Subcutaneous abdominal adipose tissue (tissue), 5 donors: ENCODE measurements at regions not wholly inside any gene's neighbourhood (a gene's known extent, or its start where the extent isn't known, plus 50 kb on each side); places are given as distances from the start of the nearest gene placed in this dataset.
A peak's percentile ranks its signal among the peaks of the same experiment; 100 is the strongest.

Experiments used
- H3K27ac ChIP-seq: one replicate; pipeline ENCODE4 v1.7.0; 2013; ENCODE audit warnings: low read depth, mild to moderate bottlenecking, inconsistent platforms, low read length, moderate library complexity
- H3K27me3 ChIP-seq, 5 donors: one replicate each; pipeline ENCODE4 v1.7.0; 2013; ENCODE audit warnings: low read length in 5 of 5, inconsistent platforms in 1 of 5; ENCODE audit not compliant: control insufficient read depth in 5 of 5, insufficient read depth in 4 of 5
- H3K36me3 ChIP-seq, 5 donors: one replicate each; pipeline ENCODE4 v1.7.0; 2013; ENCODE audit warnings: low read length in 5 of 5; ENCODE audit not compliant: control insufficient read depth in 5 of 5, insufficient read depth in 5 of 5
- H3K4me1 ChIP-seq, 5 donors: one replicate each; pipeline ENCODE4 v1.7.0; 2013; ENCODE audit warnings: low read length in 5 of 5, mild to moderate bottlenecking in 3 of 5, moderate library complexity in 1 of 5; ENCODE audit not compliant: control insufficient read depth in 5 of 5, insufficient read depth in 5 of 5
- H3K4me3 ChIP-seq, 5 donors: one replicate each; pipeline ENCODE4 v1.7.0; 2013; ENCODE audit warnings: low read length in 5 of 5, low read depth in 1 of 5
- H3K9ac ChIP-seq, 5 donors: one replicate each; pipeline ENCODE4 v1.7.0; 2013; ENCODE audit warnings: low read length in 5 of 5, mild to moderate bottlenecking in 4 of 5, moderate library complexity in 3 of 5
- H3K9me3 ChIP-seq, 5 donors: one replicate each; pipeline ENCODE4 v1.7.0; 2013; ENCODE audit warnings: low read length in 5 of 5; ENCODE audit not compliant: control insufficient read depth in 5 of 5
- donor health status: healthy.
- donor health status: healthy.
- donor health status: healthy.
- donor health status: healthy.
- donor health status: healthy.

- Histone ChIP-seq H3K9ac (no peak overlapping the region), H3K4me1 (peaks cover 0 to 5% (median 0%) of the 10 kb centered on the region in 5 donors), H3K36me3 (no peaks in the 10 kb centered on the region), H3K27ac (no peak overlapping the region), H3K27me3 (peaks cover 0 to 5% (median 0%) of the 10 kb centered on the region in 5 donors), H3K4me3 (no peak overlapping the region), H3K9me3 (peaks cover 5 to 15% (median 8%) of the 10 kb centered on the region in 5 donors)
These were observed 128.8 kb upstream of the FAM9B start for GRCh38 chrX:9162698-9163097.

GRCh38 chrX:9163214-9163709 lies 129.3 kb upstream of the FAM9B start:
- H3K4me3 ChIP-seq = peak overlapping the region in 1 of 5 donors; percentile 16
- no peak overlapping the region for H3K27ac ChIP-seq
- peaks cover 0 to 3% (median 0%) of the 10 kb centered on the region in 5 donors for H3K27me3 ChIP-seq
- H3K9me3 ChIP-seq = peaks cover 5 to 18% (median 8%) of the 10 kb centered on the region in 5 donors
- no peaks in the 10 kb centered on the region for H3K36me3 ChIP-seq
- no peak overlapping the region for H3K9ac ChIP-seq
- peaks cover 0 to 5% (median 0%) of the 10 kb centered on the region in 5 donors for H3K4me1 ChIP-seq

DNA sequence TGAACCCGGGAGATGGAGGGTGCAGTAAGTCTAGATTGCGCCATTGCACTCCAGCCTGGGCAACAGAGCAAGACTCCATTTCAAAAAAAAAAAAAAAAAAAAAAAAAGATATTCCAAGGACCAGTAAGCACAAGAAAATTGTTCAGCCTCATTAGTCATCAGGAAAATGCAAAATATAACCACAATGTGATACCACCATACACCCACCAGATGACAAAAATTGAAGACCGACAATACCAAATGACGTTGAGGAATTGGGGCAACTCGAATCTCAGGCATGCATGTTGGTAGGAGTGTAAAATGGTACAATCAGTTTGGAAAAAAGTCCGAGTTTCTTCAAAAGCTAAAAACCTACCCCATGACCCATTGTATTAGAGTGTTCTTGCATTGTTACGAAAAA lies 130.2 kb upstream of the FAM9B start:
- Histone ChIP-seq H3K9ac (no peak overlapping the region), H3K36me3 (no peaks in the 10 kb centered on the region), H3K4me3 (no peak overlapping the region), H3K4me1 (peaks cover 0 to 5% (median 0%) of the 10 kb centered on the region in 5 donors), H3K27ac (no peak overlapping the region), H3K27me3 (peaks cover 0 to 2% (median 0%) of the 10 kb centered on the region in 5 donors), H3K9me3 (peaks cover 5 to 19% (median 8%) of the 10 kb centered on the region in 5 donors)

- H3K9me3 ChIP-seq = peaks cover 5 to 23% (median 13%) of the 10 kb centered on the region in 5 donors
- no peak overlapping the region for H3K9ac ChIP-seq
- no peak overlapping the region for H3K27ac ChIP-seq
- no peak overlapping the region for H3K4me3 ChIP-seq
- H3K36me3 ChIP-seq = no peaks in the 10 kb centered on the region
- H3K27me3 ChIP-seq = peaks cover 0 to 3% (median 0%) of the 10 kb centered on the region in 5 donors
- H3K4me1 ChIP-seq = peaks cover 0 to 5% (median 0%) of the 10 kb centered on the region in 5 donors
These were observed 130.9 kb upstream of the FAM9B start for GRCh38 chrX:9164533-9165426.

GRCh38 chrX:9166584-9166944 lies 132.6 kb upstream of the FAM9B start:
- H3K4me1 ChIP-seq = peaks cover 0 to 5% (median 0%) of the 10 kb centered on the region in 5 donors
- peaks cover 0 to 3% (median 0%) of the 10 kb centered on the region in 5 donors for H3K27me3 ChIP-seq
- no peak overlapping the region for H3K9ac ChIP-seq
- no peak overlapping the region for H3K4me3 ChIP-seq
- no peaks in the 10 kb centered on the region for H3K36me3 ChIP-seq
- peaks cover 5 to 23% (median 13%) of the 10 kb centered on the region in 5 donors for H3K9me3 ChIP-seq
- no peak overlapping the region for H3K27ac ChIP-seq

- Histone ChIP-seq H3K27me3 (peaks cover 0 to 3% (median 0%) of the 10 kb centered on the region in 5 donors), H3K4me3 (no peak overlapping the region), H3K4me1 (no peaks in the 10 kb centered on the region), H3K36me3 (no peaks in the 10 kb centered on the region), H3K9ac (no peak overlapping the region), H3K27ac (no peak overlapping the region), H3K9me3 (peaks cover 2 to 19% (median 9%) of the 10 kb centered on the region in 5 donors)
These were observed 138.0 kb upstream of the FAM9B start for GRCh38 chrX:9171841-9172463.

DNA sequence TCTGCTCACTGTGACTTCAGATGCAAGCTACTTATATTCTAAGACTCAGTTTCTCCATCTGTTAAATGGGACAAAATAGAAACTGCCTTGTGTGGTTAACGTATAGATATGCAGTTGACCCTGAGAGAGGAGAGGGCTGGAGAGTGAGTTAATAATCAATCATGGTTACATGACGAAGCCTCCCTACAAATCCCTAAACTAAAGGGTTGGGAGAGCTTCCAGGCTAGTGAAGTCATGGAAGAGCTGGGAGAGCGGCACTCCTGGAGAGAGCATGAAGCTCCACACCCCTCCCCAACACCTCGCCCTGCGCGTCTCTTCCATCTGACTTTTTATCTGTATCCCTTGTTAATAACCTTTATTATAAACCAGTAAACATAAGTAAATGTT lies 138.5 kb upstream of the FAM9B start:
- Histone ChIP-seq H3K9ac (no peak overlapping the region), H3K36me3 (no peaks in the 10 kb centered on the region), H3K27me3 (peaks cover 0 to 3% (median 0%) of the 10 kb centered on the region in 5 donors), H3K4me1 (no peaks in the 10 kb centered on the region), H3K9me3 (peaks cover 0 to 16% (median 7%) of the 10 kb centered on the region in 5 donors), H3K4me3 (no peak overlapping the region), H3K27ac (no peak overlapping the region)

DNA sequence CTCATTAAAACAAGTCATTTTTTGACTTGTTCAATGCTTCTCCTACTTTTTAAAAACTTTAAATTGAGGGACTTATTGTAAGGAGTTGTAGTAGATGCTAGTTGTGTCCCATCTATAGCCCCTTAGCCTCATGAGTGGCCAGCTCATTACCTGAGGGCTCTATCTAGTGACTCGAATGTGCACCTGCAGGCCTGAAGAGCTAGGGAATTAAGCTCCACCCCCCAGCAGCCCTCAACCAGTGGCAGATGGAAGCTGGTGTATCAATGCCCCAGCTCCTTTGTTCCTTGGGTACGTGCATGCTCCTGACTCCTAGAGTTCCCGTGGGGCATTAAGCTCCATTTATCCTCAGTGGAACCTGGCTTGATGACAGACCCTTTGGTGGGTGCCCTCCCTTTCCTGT lies 146.7 kb upstream of the FAM9B start:
- H3K9ac ChIP-seq = no peak overlapping the region
- no peak overlapping the region for H3K27ac ChIP-seq
- H3K9me3 ChIP-seq = peaks cover 4 to 11% (median 6%) of the 10 kb centered on the region in 5 donors
- no peaks in the 10 kb centered on the region for H3K36me3 ChIP-seq
- H3K4me3 ChIP-seq = no peak overlapping the region
- H3K27me3 ChIP-seq = peaks cover 0 to 3% (median 0%) of the 10 kb centered on the region in 5 donors
- H3K4me1 ChIP-seq = no peaks in the 10 kb centered on the region

- Histone ChIP-seq H3K4me3 (no peak overlapping the region), H3K36me3 (no peaks in the 10 kb centered on the region), H3K9ac (no peak overlapping the region), H3K27me3 (peaks cover 0 to 13% (median 5%) of the 10 kb centered on the region in 5 donors), H3K4me1 (no peaks in the 10 kb centered on the region), H3K27ac (no peak overlapping the region), H3K9me3 (peaks cover 4 to 11% (median 6%) of the 10 kb centered on the region in 5 donors)
These were observed 148.1 kb upstream of the FAM9B start for GRCh38 chrX:9182041-9182440.

- H3K4me1 ChIP-seq = no peaks in the 10 kb centered on the region
- H3K4me3 ChIP-seq = no peak overlapping the region
- no peak overlapping the region for H3K9ac ChIP-seq
- no peak overlapping the region for H3K27ac ChIP-seq
- H3K27me3 ChIP-seq = peaks cover 0 to 13% (median 7%) of the 10 kb centered on the region in 5 donors
- peaks cover 4 to 8% (median 6%) of the 10 kb centered on the region in 5 donors for H3K9me3 ChIP-seq
- no peaks in the 10 kb centered on the region for H3K36me3 ChIP-seq
These were observed 149.6 kb upstream of the FAM9B start for GRCh38 chrX:9183481-9183880.
